Stomach (tissue), 8 donors: ENCODE measurements at regions not wholly inside any gene's neighbourhood (a gene's known extent, or its start where the extent isn't known, plus 50 kb on each side); places are given as distances from the start of the nearest gene placed in this dataset.

Experiments used
- DNase-seq, 2 donors: peaks; one replicate each; pipeline versions ENCODE4 v3.0.0 to v3.0.0-alpha.2; 2013 to 2019
- H3K27ac ChIP-seq, 5 donors: fragments of 200-600 bp in 4 of 5; sonication (generic) in 4 of 5; one replicate each; pipeline ENCODE4 v1.5.1; 2013 to 2019; ENCODE audit warnings: mild to moderate bottlenecking in 1 of 5, moderate library complexity in 1 of 5
- H3K27me3 ChIP-seq, 3 donors: fragments of 200-600 bp; sonication (generic); one replicate each; pipeline ENCODE4 v1.5.1; 2017 to 2019; ENCODE audit warnings: mixed run types in 1 of 3
- H3K36me3 ChIP-seq, 4 donors: fragments of 200-600 bp; sonication (generic); 1 replicate in 3 of 4; 2 replicates in 1 of 4; pipeline ENCODE4 v1.5.1; 2016 to 2019
- H3K4me1 ChIP-seq, 4 donors: fragments of 200-600 bp; sonication (generic); one replicate each; pipeline ENCODE4 v1.5.1; 2016 to 2019
- H3K4me3 ChIP-seq, 4 donors: fragments of 200-600 bp; sonication (generic) in 3 of 4; one replicate each; pipeline ENCODE4 v1.5.1; 2016 to 2019; ENCODE audit warnings: mild to moderate bottlenecking in 1 of 4
- H3K9me3 ChIP-seq, 4 donors: fragments of 200-600 bp; sonication (generic); one replicate each; pipeline ENCODE4 v1.5.1; 2016 to 2019
- EP300 ChIP-seq: sonication (generic); formaldehyde crosslinking; IDR thresholded peaks from one replicate; pipeline ENCODE4 v1.6.1; 2017; ENCODE audit warnings: antibody characterized with exemption
- POLR2A ChIP-seq, 4 donors: fragments of 450-650 bp; IDR thresholded peaks; one replicate each; pipeline ENCODE4 v1.6.1; 2016; ENCODE audit warnings: antibody characterized with exemption in 4 of 4, control low read depth in 2 of 4, mild to moderate bottlenecking in 1 of 4, moderate library complexity in 1 of 4
- POLR2AphosphoS5 ChIP-seq, 3 donors: sonication (generic); formaldehyde crosslinking; IDR thresholded peaks; one replicate each; pipeline ENCODE4 v1.6.1; 2016; ENCODE audit warnings: antibody characterized with exemption in 3 of 3
- WGBS, 5 donors: extraction: QIAGEN DNeasy Blood & Tissue Kit in 3 of 5; methylation state at CpG; one replicate each; pipeline versions ENCODE4 v1.1.5 to v1.1.7; 2013 to 2018; 5-methylcytosine and 5-hydroxymethylcytosine counted together
- intact Hi-C: fragments of 100-400 bp; cut with DNase I; formaldehyde crosslinking; loops from one replicate; pipeline ENCODE4 v1.15.1; 2023; ENCODE audit warnings: low total_unique reads
- TF ChIP-seq, protein P1 (sequence below), 7 experiments: fragments of 450-650 bp in 4 of 7; fragments of 200-600 bp in 3 of 7; sonication (generic) in 3 of 7; IDR thresholded peaks; one replicate each; pipeline ENCODE4 v1.5.1; 2016 to 2019; ENCODE audit warnings: antibody characterized with exemption in 7 of 7, control low read depth in 2 of 7, mild to moderate bottlenecking in 1 of 7
- donor health status: healthy with polysubstance abuse.
- donor health status: Bipolar disorder and iron deficiency.
- donor health status: healthy.

DNA sequence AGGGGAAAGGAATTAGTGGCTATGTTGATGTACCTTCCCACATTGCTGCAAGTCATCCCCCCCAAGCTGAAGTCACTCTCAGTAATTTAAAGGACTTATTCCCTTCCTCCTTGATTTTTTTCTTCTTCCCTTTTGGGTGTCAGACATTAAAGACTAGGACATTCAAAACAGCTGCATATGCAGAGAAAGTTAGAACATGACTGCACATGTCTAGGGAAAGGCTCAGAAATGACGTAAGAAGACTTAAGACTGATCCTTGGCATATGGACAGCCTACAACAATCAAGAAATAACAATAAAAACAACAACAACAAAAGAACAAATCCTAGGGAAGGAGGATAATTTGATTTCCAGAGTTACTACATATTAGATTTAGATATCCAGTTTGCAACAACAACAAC lies 997.5 kb downstream of the TLE4 start:
- peaks cover 0 to 30% (median 15%) of the 10 kb centered on the region in 4 donors for H3K9me3 ChIP-seq
- intact Hi-C loops = no loop called here
- no peaks in the 10 kb centered on the region for H3K36me3 ChIP-seq
- H3K4me3 ChIP-seq = no peak overlapping the region
- H3K27ac ChIP-seq = no peak overlapping the region
- H3K27me3 ChIP-seq = no peaks in the 10 kb centered on the region
- no peak for DNase-seq
- H3K4me1 ChIP-seq = no peaks in the 10 kb centered on the region
- 44 to 88% (median 85%) methylated on average over 1 of the region's 1 CpG for WGBS, 5 donors
- TF ChIP-seq POLR2A (IDR thresholded peaks at IDR 0.05) (no peak), POLR2AphosphoS5 (IDR thresholded peaks at IDR 0.05) (no peak), EP300 (no peak)
- TF ChIP-seq, protein P1, sequence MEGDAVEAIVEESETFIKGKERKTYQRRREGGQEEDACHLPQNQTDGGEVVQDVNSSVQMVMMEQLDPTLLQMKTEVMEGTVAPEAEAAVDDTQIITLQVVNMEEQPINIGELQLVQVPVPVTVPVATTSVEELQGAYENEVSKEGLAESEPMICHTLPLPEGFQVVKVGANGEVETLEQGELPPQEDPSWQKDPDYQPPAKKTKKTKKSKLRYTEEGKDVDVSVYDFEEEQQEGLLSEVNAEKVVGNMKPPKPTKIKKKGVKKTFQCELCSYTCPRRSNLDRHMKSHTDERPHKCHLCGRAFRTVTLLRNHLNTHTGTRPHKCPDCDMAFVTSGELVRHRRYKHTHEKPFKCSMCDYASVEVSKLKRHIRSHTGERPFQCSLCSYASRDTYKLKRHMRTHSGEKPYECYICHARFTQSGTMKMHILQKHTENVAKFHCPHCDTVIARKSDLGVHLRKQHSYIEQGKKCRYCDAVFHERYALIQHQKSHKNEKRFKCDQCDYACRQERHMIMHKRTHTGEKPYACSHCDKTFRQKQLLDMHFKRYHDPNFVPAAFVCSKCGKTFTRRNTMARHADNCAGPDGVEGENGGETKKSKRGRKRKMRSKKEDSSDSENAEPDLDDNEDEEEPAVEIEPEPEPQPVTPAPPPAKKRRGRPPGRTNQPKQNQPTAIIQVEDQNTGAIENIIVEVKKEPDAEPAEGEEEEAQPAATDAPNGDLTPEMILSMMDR (IDR thresholded peaks at IDR 0.05) = no peak

DNA sequence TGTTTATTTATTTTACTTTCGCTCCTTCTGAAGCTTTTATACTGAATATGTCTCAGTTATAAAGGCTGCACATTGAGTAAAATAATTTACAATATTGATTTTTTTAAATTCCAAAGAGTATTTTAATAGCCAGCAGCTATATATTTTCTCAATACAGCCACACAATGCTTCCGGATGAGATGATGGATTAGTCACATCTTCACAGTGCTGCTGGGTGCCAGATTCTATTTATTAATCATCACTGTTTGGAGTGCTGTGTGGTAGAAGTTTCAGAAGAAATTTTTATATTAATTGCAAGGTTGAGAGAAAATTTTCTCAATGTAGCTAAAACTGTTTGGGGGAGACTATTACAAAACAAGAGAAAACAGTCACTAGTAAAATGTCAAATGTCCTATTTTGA lies 989.8 kb downstream of the TLE4 start:
- intact Hi-C loops = no loop called here
- WGBS, 5 donors = 71 to 85% (median 79%) methylated on average over 2 of the region's 2 CpGs

DNA sequence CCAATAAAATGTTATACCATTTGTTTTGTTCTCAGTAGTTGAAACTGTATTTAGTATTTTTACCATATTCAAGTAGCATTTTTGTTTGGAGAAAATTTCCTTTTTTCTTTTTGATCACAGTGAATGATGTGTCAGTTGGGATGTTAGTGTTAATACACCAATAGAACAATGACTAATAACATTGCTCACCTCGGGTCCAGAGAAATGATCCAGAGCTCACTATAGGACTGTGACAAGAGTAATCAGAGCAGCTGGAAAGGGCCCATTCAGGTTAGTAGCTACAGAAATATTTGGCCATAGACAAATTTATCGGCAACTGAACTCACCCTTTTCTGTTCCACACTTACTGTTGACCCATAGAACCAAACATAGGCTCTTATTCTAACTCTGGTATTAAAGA lies 989.2 kb downstream of the TLE4 start:
- Histone ChIP-seq H3K4me3 (no peak overlapping the region), H3K4me1 (no peaks in the 10 kb centered on the region), H3K36me3 (no peaks in the 10 kb centered on the region), H3K27me3 (no peaks in the 10 kb centered on the region), H3K27ac (no peak overlapping the region), H3K9me3 (no peaks in the 10 kb centered on the region)
- TF ChIP-seq POLR2A (IDR thresholded peaks at IDR 0.05) (no peak), EP300 (no peak), POLR2AphosphoS5 (IDR thresholded peaks at IDR 0.05) (no peak)
- TF ChIP-seq, protein P1 (IDR thresholded peaks at IDR 0.05) = no peak
- WGBS, 5 donors = 75 to 81% (median 78%) methylated on average over 2 of the region's 2 CpGs
- DNase-seq = no peak
- intact Hi-C loops = no loop called here

More for the DNA sequence above, 989.8 kb downstream of the TLE4 start:
- H3K27ac ChIP-seq = no peak overlapping the region
- no peak overlapping the region for H3K4me3 ChIP-seq
- no peaks in the 10 kb centered on the region for H3K4me1 ChIP-seq
- TF ChIP-seq POLR2A (IDR thresholded peaks at IDR 0.05) = no peak
- TF ChIP-seq POLR2AphosphoS5 (IDR thresholded peaks at IDR 0.05) = no peak
- TF ChIP-seq, protein P1 (IDR thresholded peaks at IDR 0.05) = no peak
- no peak for TF ChIP-seq EP300
- no peak for DNase-seq
- no peaks in the 10 kb centered on the region for H3K36me3 ChIP-seq
- no peaks in the 10 kb centered on the region for H3K27me3 ChIP-seq
- H3K9me3 ChIP-seq = no peaks in the 10 kb centered on the region

DNA sequence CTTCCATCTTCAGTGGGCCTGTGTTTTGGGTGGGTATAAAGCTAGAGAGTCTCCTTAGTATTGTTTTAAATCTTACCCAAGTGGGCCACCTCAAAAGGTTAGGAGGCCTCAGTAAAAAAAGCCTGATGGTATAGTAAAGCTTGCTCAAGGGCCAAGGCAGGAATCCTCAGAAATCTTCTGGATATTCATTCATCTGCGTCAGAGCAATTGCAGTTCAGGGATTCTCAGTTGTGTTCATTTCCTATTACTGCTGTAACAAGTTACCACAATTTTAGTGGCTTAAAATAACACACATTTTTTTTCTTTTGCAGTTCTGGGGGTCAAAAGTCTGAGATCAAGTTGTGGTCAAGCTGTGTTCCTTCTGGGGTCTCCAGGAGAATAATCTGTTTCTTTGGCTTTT lies 985.5 kb downstream of the TLE4 start:
- intact Hi-C loops = no loop called here
- Histone ChIP-seq H3K9me3 (no peaks in the 10 kb centered on the region), H3K4me3 (no peak overlapping the region), H3K4me1 (peaks cover 0 to 6% (median 0%) of the 10 kb centered on the region in 4 donors), H3K27ac (no peak overlapping the region), H3K36me3 (no peaks in the 10 kb centered on the region), H3K27me3 (no peaks in the 10 kb centered on the region)
- TF ChIP-seq POLR2AphosphoS5 (IDR thresholded peaks at IDR 0.05) (no peak), POLR2A (IDR thresholded peaks at IDR 0.05) (no peak), EP300 (no peak)
- TF ChIP-seq, protein P1 (IDR thresholded peaks at IDR 0.05) = no peak
- 88 to 100% (median 94%) methylated on average over 1 of the region's 1 CpG for WGBS, 5 donors
- DNase-seq = no peak
